Breast epithelium (tissue), 4 donors: ENCODE measurements at regions not wholly inside any gene's neighbourhood (a gene's known extent, or its start where the extent isn't known, plus 50 kb on each side); places are given as distances from the start of the nearest gene placed in this dataset.

Experiments
- DNase-seq, 2 donors: peaks; one replicate each; pipeline ENCODE4 v3.0.0-alpha.2; 2019; ENCODE audit warnings: low spot score in 2 of 2
- H3K27ac ChIP-seq, 2 donors: fragments of 200-600 bp; sonication (generic) in 1 of 2; one replicate each; pipeline ENCODE4 v1.5.1; 2016 to 2019; ENCODE audit warnings: mild to moderate bottlenecking in 1 of 2
- H3K27me3 ChIP-seq, 2 donors: fragments of 200-600 bp; sonication (generic) in 1 of 2; one replicate each; pipeline versions ENCODE4 v1.5.1 to v1.6.0; 2017 to 2019; ENCODE audit warnings: control low read depth in 1 of 2, mild to moderate bottlenecking in 1 of 2
- H3K36me3 ChIP-seq: fragments of 200-600 bp; one replicate; pipeline ENCODE4 v1.5.1; 2019
- H3K4me1 ChIP-seq, 2 donors: fragments of 200-600 bp; sonication (generic); one replicate each; pipeline ENCODE4 v1.5.1; 2016 to 2019; ENCODE audit warnings: control low read depth in 1 of 2
- H3K4me3 ChIP-seq, 3 donors: fragments of 200-600 bp; sonication (generic); 1 replicate in 2 of 3; 2 replicates in 1 of 3; pipeline ENCODE4 v1.5.1; 2016 to 2019; ENCODE audit warnings: mild to moderate bottlenecking in 3 of 3, moderate library complexity in 2 of 3
- H3K9me3 ChIP-seq, 2 donors: fragments of 200-600 bp; sonication (generic) in 1 of 2; one replicate each; pipeline ENCODE4 v1.5.1; 2016 to 2019; ENCODE audit warnings: control low read depth in 1 of 2
- CTCF ChIP-seq, 3 donors: fragments of 450-650 bp; IDR thresholded peaks; one replicate each; pipeline ENCODE4 v1.5.1; 2016 to 2017; ENCODE audit warnings: antibody characterized with exemption in 3 of 3, mild to moderate bottlenecking in 3 of 3, moderate library complexity in 3 of 3
- POLR2A ChIP-seq: fragments of 450-650 bp; IDR thresholded peaks from one replicate; pipeline ENCODE4 v1.6.1; 2016; ENCODE audit warnings: antibody characterized with exemption, mild to moderate bottlenecking, moderate library complexity
- POLR2AphosphoS5 ChIP-seq, 3 donors: sonication (generic); formaldehyde crosslinking; IDR thresholded peaks; one replicate each; pipeline ENCODE4 v1.6.1; 2017; ENCODE audit warnings: antibody characterized with exemption in 3 of 3
- intact Hi-C: fragments of 100-400 bp; cut with DNase I; formaldehyde crosslinking; loops from one replicate; pipeline ENCODE4 v1.15.1; 2023; ENCODE audit warnings: low total_unique reads

DNA sequence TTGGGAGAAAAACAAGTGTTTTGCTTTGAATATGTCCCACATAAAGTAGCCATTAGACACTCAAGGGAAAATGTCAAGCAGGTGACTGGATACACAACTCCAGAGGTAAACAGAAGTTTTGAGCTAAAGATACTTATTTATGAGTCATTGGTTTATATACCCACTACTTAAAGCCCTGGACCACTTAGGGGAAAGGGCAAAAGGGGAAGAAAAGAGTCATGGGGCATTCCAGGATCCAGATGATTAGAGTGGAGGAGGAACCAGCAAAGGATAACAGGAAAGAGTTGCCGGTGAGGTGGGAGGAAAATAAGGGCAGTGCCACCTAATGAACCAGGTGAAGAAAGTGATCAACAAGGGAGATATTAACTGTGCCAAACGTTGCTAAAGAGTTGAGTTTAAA is 254.2 kb upstream of the NR4A3 start:
- H3K4me1 ChIP-seq = no peaks in the 10 kb centered on the region
- H3K36me3 ChIP-seq = no peaks in the 10 kb centered on the region
- no peaks in the 10 kb centered on the region for H3K27me3 ChIP-seq
- no peaks in the 10 kb centered on the region for H3K9me3 ChIP-seq
- H3K4me3 ChIP-seq = no peak overlapping the region
- DNase-seq = no peak
- H3K27ac ChIP-seq = no peak overlapping the region
- intact Hi-C loops = loop anchor here (2.0 kb wide), 1 partner anchor 25 kb away; no protein-coding TSS in a partner anchor
- TF ChIP-seq POLR2AphosphoS5 (IDR thresholded peaks at IDR 0.05) (no peak), POLR2A (no peak), CTCF (IDR thresholded peaks at IDR 0.05) (no peak)

GRCh38 chr9:99569840-99570239 is 251.8 kb upstream of the NR4A3 start:
- H3K4me1 ChIP-seq = no peaks in the 10 kb centered on the region
- no peak overlapping the region for H3K27ac ChIP-seq
- TF ChIP-seq CTCF (IDR thresholded peaks at IDR 0.05) (no peak), POLR2A (no peak), POLR2AphosphoS5 (IDR thresholded peaks at IDR 0.05) (no peak)
- intact Hi-C loops = no loop called here
- H3K4me3 ChIP-seq = no peak overlapping the region
- no peaks in the 10 kb centered on the region for H3K27me3 ChIP-seq
- H3K36me3 ChIP-seq = no peaks in the 10 kb centered on the region
- DNase-seq = no peak
- H3K9me3 ChIP-seq = no peaks in the 10 kb centered on the region

DNA sequence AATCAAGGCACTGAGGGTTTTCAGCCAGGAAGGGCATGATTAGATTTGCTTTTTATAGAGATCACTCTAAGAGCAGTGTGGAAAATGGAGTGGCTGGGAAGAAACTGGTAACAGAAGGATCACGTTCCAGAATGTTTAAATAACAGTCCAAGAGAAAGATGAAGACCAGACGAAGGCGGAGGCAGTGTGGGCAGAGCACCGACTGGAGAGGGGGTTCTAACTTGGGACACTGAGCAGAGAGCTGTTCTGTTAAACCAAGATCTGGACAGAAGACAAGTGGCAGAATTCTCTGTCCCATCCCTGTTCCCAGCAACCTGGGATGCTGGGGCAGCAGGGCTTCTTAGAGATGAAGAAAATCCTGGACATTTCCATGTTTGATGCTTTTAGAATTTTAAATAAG is 249.1 kb upstream of the NR4A3 start:
- no peak overlapping the region for H3K27ac ChIP-seq
- no peaks in the 10 kb centered on the region for H3K4me1 ChIP-seq
- H3K9me3 ChIP-seq = no peaks in the 10 kb centered on the region
- no peak overlapping the region for H3K4me3 ChIP-seq
- intact Hi-C loops = no loop called here
- H3K27me3 ChIP-seq = no peaks in the 10 kb centered on the region
- no peak for TF ChIP-seq POLR2AphosphoS5 (IDR thresholded peaks at IDR 0.05)
- no peak for TF ChIP-seq CTCF (IDR thresholded peaks at IDR 0.05)
- TF ChIP-seq POLR2A = no peak
- no peak for DNase-seq
- H3K36me3 ChIP-seq = no peaks in the 10 kb centered on the region

DNA sequence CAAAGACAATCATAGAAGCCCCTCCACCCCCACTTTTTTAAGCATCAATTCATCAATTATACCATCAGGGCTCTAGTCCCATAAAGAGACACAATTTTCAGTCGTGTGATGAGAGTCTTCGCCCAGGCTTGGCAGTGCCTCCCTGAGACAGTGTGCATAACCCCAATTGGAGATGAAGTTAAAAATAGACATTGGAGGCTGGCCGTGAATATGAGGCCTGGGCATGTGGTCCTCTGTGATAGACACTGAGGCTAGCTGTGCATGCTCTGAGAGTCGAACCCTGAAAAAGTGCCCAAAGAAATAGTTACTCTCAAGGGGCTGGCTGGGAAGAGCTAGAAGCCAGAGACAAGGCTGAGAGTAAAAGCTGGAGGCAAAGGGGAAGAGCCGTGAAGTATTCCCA is 248.6 kb upstream of the NR4A3 start:
- H3K27ac ChIP-seq = no peak overlapping the region
- H3K4me3 ChIP-seq = no peak overlapping the region
- H3K4me1 ChIP-seq = no peaks in the 10 kb centered on the region
- intact Hi-C loops = no loop called here
- no peak for DNase-seq
- TF ChIP-seq CTCF (IDR thresholded peaks at IDR 0.05) (no peak), POLR2AphosphoS5 (IDR thresholded peaks at IDR 0.05) (no peak), POLR2A (no peak)
- H3K27me3 ChIP-seq = no peaks in the 10 kb centered on the region
- no peaks in the 10 kb centered on the region for H3K36me3 ChIP-seq
- no peaks in the 10 kb centered on the region for H3K9me3 ChIP-seq

DNA sequence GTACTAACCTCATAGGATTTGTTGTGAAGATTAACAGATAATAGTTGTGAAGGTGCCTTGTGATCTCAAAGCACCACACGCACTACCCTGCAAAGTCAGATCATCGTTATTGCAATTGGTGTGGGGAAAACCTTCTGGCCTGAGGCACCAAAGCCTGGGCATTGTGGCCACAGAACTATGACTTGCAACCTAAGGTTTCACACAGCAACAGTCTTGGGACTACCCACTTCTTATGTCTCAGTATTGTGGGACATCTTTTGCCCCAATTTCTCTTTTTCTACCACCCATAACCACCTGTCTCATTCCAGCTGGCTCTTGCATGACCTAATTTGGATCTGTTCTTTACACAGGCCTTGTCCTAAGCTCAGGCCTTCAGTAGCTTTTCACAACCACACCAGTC is 247.8 kb upstream of the NR4A3 start:
- no peaks in the 10 kb centered on the region for H3K4me1 ChIP-seq
- intact Hi-C loops = no loop called here
- H3K27me3 ChIP-seq = no peaks in the 10 kb centered on the region
- no peaks in the 10 kb centered on the region for H3K36me3 ChIP-seq
- no peaks in the 10 kb centered on the region for H3K9me3 ChIP-seq
- H3K27ac ChIP-seq = no peak overlapping the region
- no peak for TF ChIP-seq CTCF (IDR thresholded peaks at IDR 0.05)
- TF ChIP-seq POLR2AphosphoS5 (IDR thresholded peaks at IDR 0.05) = no peak
- no peak for TF ChIP-seq POLR2A
- DNase-seq = no peak
- no peak overlapping the region for H3K4me3 ChIP-seq
